ENCODE measurements at regions not wholly inside any gene's neighbourhood (a gene's known extent, or its start where the extent isn't known, plus 50 kb on each side); places are given as distances from the start of the nearest gene placed in this dataset.

GRCh38 chr2:120669971-120670370 lies 65.7 kb upstream of the GLI2 start:
- peaks cover 0 to 22% (median 0%) of the 10 kb centered on the region in 4 donors for H3K4me1 ChIP-seq
- H3K4me3 ChIP-seq, result no peak overlapping the region
- H3K36me3 ChIP-seq, result no peaks in the 10 kb centered on the region
- TF ChIP-seq, protein P1, sequence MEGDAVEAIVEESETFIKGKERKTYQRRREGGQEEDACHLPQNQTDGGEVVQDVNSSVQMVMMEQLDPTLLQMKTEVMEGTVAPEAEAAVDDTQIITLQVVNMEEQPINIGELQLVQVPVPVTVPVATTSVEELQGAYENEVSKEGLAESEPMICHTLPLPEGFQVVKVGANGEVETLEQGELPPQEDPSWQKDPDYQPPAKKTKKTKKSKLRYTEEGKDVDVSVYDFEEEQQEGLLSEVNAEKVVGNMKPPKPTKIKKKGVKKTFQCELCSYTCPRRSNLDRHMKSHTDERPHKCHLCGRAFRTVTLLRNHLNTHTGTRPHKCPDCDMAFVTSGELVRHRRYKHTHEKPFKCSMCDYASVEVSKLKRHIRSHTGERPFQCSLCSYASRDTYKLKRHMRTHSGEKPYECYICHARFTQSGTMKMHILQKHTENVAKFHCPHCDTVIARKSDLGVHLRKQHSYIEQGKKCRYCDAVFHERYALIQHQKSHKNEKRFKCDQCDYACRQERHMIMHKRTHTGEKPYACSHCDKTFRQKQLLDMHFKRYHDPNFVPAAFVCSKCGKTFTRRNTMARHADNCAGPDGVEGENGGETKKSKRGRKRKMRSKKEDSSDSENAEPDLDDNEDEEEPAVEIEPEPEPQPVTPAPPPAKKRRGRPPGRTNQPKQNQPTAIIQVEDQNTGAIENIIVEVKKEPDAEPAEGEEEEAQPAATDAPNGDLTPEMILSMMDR (IDR thresholded peaks at IDR 0.05), result no peak
- H3K27me3 ChIP-seq, result peaks cover 0 to 48% of the 10 kb centered on the region in 2 donors
- H3K9me3 ChIP-seq, result peaks cover 0 to 16% (median 11%) of the 10 kb centered on the region in 3 donors
- intact Hi-C loops (cut with DNase I; ENCODE audit: low total_unique reads), result loop anchor here (10.0 kb wide), 2 partner anchors 115 to 235 kb away; no protein-coding TSS in a partner anchor
- DNase-seq, result no peak
- no peak overlapping the region for H3K27ac ChIP-seq

- H3K27ac ChIP-seq, result no peak overlapping the region
- no peak for DNase-seq
- H3K36me3 ChIP-seq, result no peaks in the 10 kb centered on the region
- H3K27me3 ChIP-seq, result peaks cover 0 to 52% of the 10 kb centered on the region in 2 donors
- peaks cover 0 to 16% (median 11%) of the 10 kb centered on the region in 3 donors for H3K9me3 ChIP-seq
- intact Hi-C loops (cut with DNase I; ENCODE audit: low total_unique reads), result loop anchor here (10.0 kb wide), 2 partner anchors 116 to 236 kb away; no protein-coding TSS in a partner anchor
- H3K4me1 ChIP-seq, result peaks cover 0 to 22% (median 0%) of the 10 kb centered on the region in 4 donors
- H3K4me3 ChIP-seq, result no peak overlapping the region
- TF ChIP-seq, protein P1 (IDR thresholded peaks at IDR 0.05), result no peak
Observed at GRCh38 chr2:120670371-120670770, 65.3 kb upstream of the GLI2 start.

DNA sequence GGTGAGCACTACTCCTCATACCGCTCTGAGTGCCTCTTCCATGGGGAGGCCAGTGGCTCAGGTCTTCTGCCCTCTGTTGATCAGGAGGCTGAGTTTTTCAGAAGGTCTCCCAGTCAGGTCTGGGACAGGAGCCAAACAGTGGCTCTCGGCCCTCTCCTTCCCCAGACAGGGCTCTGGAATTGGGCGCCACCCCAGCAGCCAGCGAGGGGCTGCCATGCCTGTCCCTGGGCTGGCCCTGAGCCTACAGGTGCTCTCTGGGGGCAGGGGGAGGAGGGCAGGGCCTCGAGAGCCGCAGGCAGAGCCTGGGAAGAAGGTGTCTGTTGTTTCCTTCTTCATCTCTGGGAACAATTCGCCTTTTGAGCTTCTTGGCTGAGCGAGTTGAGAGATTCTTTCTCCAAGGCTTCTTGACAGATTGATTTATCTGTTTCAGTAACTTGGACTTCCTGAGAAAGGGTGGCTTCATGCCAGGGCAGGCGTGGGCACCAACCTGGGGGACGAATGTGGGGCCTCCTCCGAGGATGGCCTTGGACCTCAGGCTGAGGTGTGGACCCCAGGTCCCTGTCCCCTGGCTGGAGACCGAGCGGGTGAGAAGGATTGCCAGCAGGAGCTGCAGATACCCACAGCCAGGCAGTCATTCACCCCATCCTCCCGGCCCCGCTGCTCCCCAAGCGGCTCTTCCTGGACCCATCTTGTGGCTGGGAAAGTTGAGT lies 64.7 kb upstream of the GLI2 start:
- intact Hi-C loops (cut with DNase I; ENCODE audit: low total_unique reads), result loop anchor here (10.0 kb wide), 2 partner anchors 116 to 236 kb away; no protein-coding TSS in a partner anchor
- peaks cover 0 to 58% of the 10 kb centered on the region in 2 donors for H3K27me3 ChIP-seq

GRCh38 chr2:120672526-120673204 lies 63.0 kb upstream of the GLI2 start:
- Histone ChIP-seq H3K27me3 (peaks cover 0 to 69% of the 10 kb centered on the region in 2 donors), H3K4me1 (peaks cover 0 to 24% (median under 1%) of the 10 kb centered on the region in 4 donors), H3K9me3 (no peaks in the 10 kb centered on the region), H3K4me3 (no peak overlapping the region), H3K36me3 (no peaks in the 10 kb centered on the region), H3K27ac (no peak overlapping the region)
- DNase-seq, result no peak
- TF ChIP-seq, protein P1 (IDR thresholded peaks at IDR 0.05), result no peak
- intact Hi-C loops (cut with DNase I; ENCODE audit: low total_unique reads), result loop anchor here (2.0 to 10.0 kb wide), 3 partner anchors 118 to 332 kb away; no protein-coding TSS in a partner anchor

More for the DNA sequence above, 64.7 kb upstream of the GLI2 start:
- peaks cover 0 to 12% (median 11%) of the 10 kb centered on the region in 3 donors for H3K9me3 ChIP-seq
- peaks cover 0 to 22% (median 0%) of the 10 kb centered on the region in 4 donors for H3K4me1 ChIP-seq
- no peaks in the 10 kb centered on the region for H3K36me3 ChIP-seq
- H3K4me3 ChIP-seq, result no peak overlapping the region
- DNase-seq, result no peak
- TF ChIP-seq, protein P1 (IDR thresholded peaks at IDR 0.05), result no peak
- no peak overlapping the region for H3K27ac ChIP-seq

GRCh38 chr2:120673205-120673550 lies 62.5 kb upstream of the GLI2 start:
- Histone ChIP-seq H3K36me3 (no peaks in the 10 kb centered on the region), H3K27me3 (peaks cover 0 to 69% of the 10 kb centered on the region in 2 donors), H3K4me3 (no peak overlapping the region), H3K4me1 (peaks cover 0 to 24% (median 2%) of the 10 kb centered on the region in 4 donors), H3K9me3 (no peaks in the 10 kb centered on the region), H3K27ac (no peak overlapping the region)
- intact Hi-C loops (cut with DNase I; ENCODE audit: low total_unique reads), result loop anchor here (2.0 to 10.0 kb wide), 3 partner anchors 118 to 332 kb away; no protein-coding TSS in a partner anchor
- TF ChIP-seq, protein P1 (IDR thresholded peaks at IDR 0.05), result no peak
- DNase-seq, result no peak

Data from tibial artery (tissue), 4 donors.